ENCODE measurements at regions not wholly inside any gene's neighbourhood (a gene's known extent, or its start where the extent isn't known, plus 50 kb on each side); places are given as distances from the start of the nearest gene placed in this dataset.

- Histone ChIP-seq H3K4me3 (ENCODE audit: low read length) (no peak overlapping the region), H3K36me3 (ENCODE audit: control insufficient read depth, insufficient read depth, low read length) (no peaks in the 10 kb centered on the region), H3K27me3 (ENCODE audit: control insufficient read depth, insufficient read depth, low read length) (no peaks in the 10 kb centered on the region), H3K27ac (ENCODE audit: low read length) (no peak overlapping the region), H3K9me3 (ENCODE audit: control insufficient read depth, insufficient read depth, low read length) (no peaks in the 10 kb centered on the region), H3K4me1 (ENCODE audit: control insufficient read depth, insufficient read depth, low read length) (no peaks in the 10 kb centered on the region)
- no peak for TF ChIP-seq CTCF (IDR thresholded peaks at IDR 0.05)
- Mint-ChIP-seq H3K4me1 (no peaks in the 10 kb centered on the region), H3K9me3 (peaks cover 0 to 4% of the 10 kb centered on the region in 2 donors), H3K36me3 (no peaks in the 10 kb centered on the region), H3K27me3 (ENCODE audit: low read depth in 2 of 2) (peaks cover 0 to 9% of the 10 kb centered on the region in 2 donors), H3K27ac (no peak overlapping the region), H3K4me3 (no peak overlapping the region)
- intact Hi-C loops (cut with micrococcal nuclease) = no loop called here
- 88% methylated on average over 1 of the region's 3 CpGs for WGBS (ENCODE audit: insufficient coverage)
- DNase-seq = no peak
- no peak for ATAC-seq
Measured at GRCh38 chr18:26617151-26617554, 68.8 kb upstream of the KCTD1 start.

DNA sequence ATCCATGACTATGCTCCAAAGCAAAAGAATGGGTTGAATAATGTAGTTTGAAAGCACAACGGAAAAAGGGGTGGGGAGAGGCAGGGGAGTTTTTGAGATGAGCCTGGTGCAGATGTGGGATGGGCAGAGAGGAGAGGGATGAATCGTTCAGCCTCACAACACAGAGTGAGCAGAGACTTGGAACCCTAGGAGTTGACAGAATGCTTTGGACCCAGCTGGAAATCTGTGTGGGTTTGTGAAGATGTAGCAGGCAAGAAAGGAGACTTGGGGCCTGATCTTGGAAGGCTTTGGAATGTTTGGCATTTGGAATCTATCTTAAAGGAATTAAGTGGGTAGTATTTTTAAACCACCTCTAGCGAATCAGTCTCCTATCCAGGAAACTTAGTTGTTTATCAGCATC, 66.0 kb upstream of the KCTD1 start:
- WGBS (ENCODE audit: insufficient coverage) = 93% methylated on average over 3 of the region's 3 CpGs
- intact Hi-C loops (cut with micrococcal nuclease) = no loop called here
- no peaks in the 10 kb centered on the region for H3K4me1 Mint-ChIP-seq
- peaks cover 0 to 9% of the 10 kb centered on the region in 2 donors for H3K27me3 Mint-ChIP-seq (ENCODE audit: low read depth in 2 of 2)
- no peaks in the 10 kb centered on the region for H3K36me3 Mint-ChIP-seq
- H3K27ac ChIP-seq (ENCODE audit: low read length) = no peak overlapping the region
- H3K4me3 ChIP-seq (ENCODE audit: low read length) = no peak overlapping the region
- ATAC-seq = no peak
- no peaks in the 10 kb centered on the region for H3K4me1 ChIP-seq (ENCODE audit: control insufficient read depth, insufficient read depth, low read length)
- no peaks in the 10 kb centered on the region for H3K9me3 ChIP-seq (ENCODE audit: control insufficient read depth, insufficient read depth, low read length)
- no peaks in the 10 kb centered on the region for H3K27me3 ChIP-seq (ENCODE audit: control insufficient read depth, insufficient read depth, low read length)
- peaks cover 0 to 4% of the 10 kb centered on the region in 2 donors for H3K9me3 Mint-ChIP-seq
- no peak for TF ChIP-seq CTCF (IDR thresholded peaks at IDR 0.05)
- H3K4me3 Mint-ChIP-seq = no peak overlapping the region
- H3K27ac Mint-ChIP-seq = no peak overlapping the region
- no peaks in the 10 kb centered on the region for H3K36me3 ChIP-seq (ENCODE audit: control insufficient read depth, insufficient read depth, low read length)
- no peak for DNase-seq
